ENCODE measurements at regions not wholly inside any gene's neighbourhood (a gene's known extent, or its start where the extent isn't known, plus 50 kb on each side); places are given as distances from the start of the nearest gene placed in this dataset.

- no peaks in the 10 kb centered on the region for H3K9me3 ChIP-seq (replicated peaks in 1 of 3)
- H3K27me3 ChIP-seq: no peaks in the 10 kb centered on the region
- H3K4me1 ChIP-seq (replicated peaks in 1 of 2): peaks cover 4 to 11% of the 10 kb centered on the region in 2 donors
- intact Hi-C loops (cut with DNase I): no loop called here
- WGBS, 4 donors: 77 to 89% (median 87%) methylated on average over 2 of the region's 2 CpGs
- TF ChIP-seq, protein P1, sequence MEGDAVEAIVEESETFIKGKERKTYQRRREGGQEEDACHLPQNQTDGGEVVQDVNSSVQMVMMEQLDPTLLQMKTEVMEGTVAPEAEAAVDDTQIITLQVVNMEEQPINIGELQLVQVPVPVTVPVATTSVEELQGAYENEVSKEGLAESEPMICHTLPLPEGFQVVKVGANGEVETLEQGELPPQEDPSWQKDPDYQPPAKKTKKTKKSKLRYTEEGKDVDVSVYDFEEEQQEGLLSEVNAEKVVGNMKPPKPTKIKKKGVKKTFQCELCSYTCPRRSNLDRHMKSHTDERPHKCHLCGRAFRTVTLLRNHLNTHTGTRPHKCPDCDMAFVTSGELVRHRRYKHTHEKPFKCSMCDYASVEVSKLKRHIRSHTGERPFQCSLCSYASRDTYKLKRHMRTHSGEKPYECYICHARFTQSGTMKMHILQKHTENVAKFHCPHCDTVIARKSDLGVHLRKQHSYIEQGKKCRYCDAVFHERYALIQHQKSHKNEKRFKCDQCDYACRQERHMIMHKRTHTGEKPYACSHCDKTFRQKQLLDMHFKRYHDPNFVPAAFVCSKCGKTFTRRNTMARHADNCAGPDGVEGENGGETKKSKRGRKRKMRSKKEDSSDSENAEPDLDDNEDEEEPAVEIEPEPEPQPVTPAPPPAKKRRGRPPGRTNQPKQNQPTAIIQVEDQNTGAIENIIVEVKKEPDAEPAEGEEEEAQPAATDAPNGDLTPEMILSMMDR (IDR thresholded peaks at IDR 0.05): no peak
- no peak for TF ChIP-seq POLR2A (IDR thresholded peaks at IDR 0.05)
- H3K4me3 ChIP-seq: no peak overlapping the region
- no peaks in the 10 kb centered on the region for H3K36me3 ChIP-seq (replicated peaks in 1 of 2)
- H3K27ac ChIP-seq: no peak overlapping the region
- DNase-seq: no peak
Measured at GRCh38 chr10:33716501-33717267, 382.2 kb upstream of the NRP1 start.

DNA sequence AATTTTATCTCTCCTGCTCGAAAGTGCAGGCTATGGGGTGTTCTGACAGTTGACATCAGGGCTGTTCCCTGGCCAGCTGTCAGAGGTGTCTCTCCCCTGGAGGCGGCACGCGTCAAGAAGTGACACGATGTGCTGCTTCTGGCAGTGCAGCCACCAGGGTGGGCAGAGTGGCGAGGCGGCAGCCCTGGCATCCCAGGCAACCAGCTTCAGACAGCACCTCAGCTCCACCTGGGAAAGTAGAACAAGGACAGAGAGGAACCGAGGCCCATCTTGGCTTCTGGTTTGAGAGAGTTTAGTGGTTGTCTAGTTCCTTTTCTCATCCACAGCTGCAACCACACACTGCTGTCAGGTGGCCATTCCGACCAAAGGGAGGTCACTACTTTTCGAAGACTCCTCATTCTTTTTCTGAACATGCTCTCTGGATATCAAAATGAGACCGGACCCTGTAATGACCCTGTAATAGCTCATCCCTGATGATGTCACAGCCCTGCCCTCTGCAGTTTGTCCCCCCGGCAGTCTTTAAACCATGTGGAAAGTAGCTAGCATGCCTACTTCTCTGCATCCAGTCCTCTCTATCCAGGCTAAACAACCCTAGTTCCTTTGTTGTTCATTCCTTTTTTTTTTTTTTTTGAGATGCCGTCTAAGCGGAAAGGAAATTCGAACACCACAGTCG lies 381.0 kb upstream of the NRP1 start:
- DNase-seq: peak in 1 of 7 donors; percentile 66
- H3K27me3 ChIP-seq: no peaks in the 10 kb centered on the region
- H3K27ac ChIP-seq: no peak overlapping the region
- H3K4me1 ChIP-seq (replicated peaks in 1 of 2): peaks cover 4 to 11% of the 10 kb centered on the region in 2 donors
- H3K4me3 ChIP-seq: no peak overlapping the region
- intact Hi-C loops (cut with DNase I): no loop called here
- H3K9me3 ChIP-seq (replicated peaks in 1 of 3): no peaks in the 10 kb centered on the region
- TF ChIP-seq, protein P1 (IDR thresholded peaks at IDR 0.05): no peak
- TF ChIP-seq POLR2A (IDR thresholded peaks at IDR 0.05): no peak
- no peaks in the 10 kb centered on the region for H3K36me3 ChIP-seq (replicated peaks in 1 of 2)
- 72 to 83% (median 81%) methylated on average over 14 to 16 of the region's 16 CpGs for WGBS, 4 donors

GRCh38 chr10:33712825-33713224 lies 378.4 kb upstream of the NRP1 start:
- TF ChIP-seq, protein P1 (IDR thresholded peaks at IDR 0.05): no peak
- no peak for TF ChIP-seq POLR2A (IDR thresholded peaks at IDR 0.05)
- 88 to 95% (median 94%) methylated on average over 4 to 7 of the region's 7 CpGs for WGBS, 4 donors

GRCh38 chr10:33710006-33710405 lies 375.5 kb upstream of the NRP1 start:
- Histone ChIP-seq H3K4me1 (replicated peaks in 1 of 2) (no peaks in the 10 kb centered on the region), H3K36me3 (replicated peaks in 1 of 2) (no peaks in the 10 kb centered on the region), H3K4me3 (no peak overlapping the region), H3K27me3 (no peaks in the 10 kb centered on the region), H3K27ac (no peak overlapping the region), H3K9me3 (replicated peaks in 1 of 3) (no peaks in the 10 kb centered on the region)
- 84 to 89% (median 87%) methylated on average over 5 of the region's 5 CpGs for WGBS, 4 donors
- no peak for DNase-seq
- TF ChIP-seq, protein P1 (IDR thresholded peaks at IDR 0.05): no peak
- no peak for TF ChIP-seq POLR2A (IDR thresholded peaks at IDR 0.05)
- intact Hi-C loops (cut with DNase I): no loop called here

More at GRCh38 chr10:33712825-33713224, 378.4 kb upstream of the NRP1 start:
- no peak for DNase-seq
- Histone ChIP-seq H3K27ac (no peak overlapping the region), H3K36me3 (replicated peaks in 1 of 2) (no peaks in the 10 kb centered on the region), H3K4me3 (no peak overlapping the region), H3K4me1 (replicated peaks in 1 of 2) (no peaks in the 10 kb centered on the region), H3K9me3 (replicated peaks in 1 of 3) (no peaks in the 10 kb centered on the region), H3K27me3 (no peaks in the 10 kb centered on the region)
- intact Hi-C loops (cut with DNase I): no loop called here

Measured in adrenal gland (tissue), 9 donors.